Panc1 (cell line): ENCODE measurements at regions not wholly inside any gene's neighbourhood (a gene's known extent, or its start where the extent isn't known, plus 50 kb on each side); places are given as distances from the start of the nearest gene placed in this dataset.

Experiments used
- ATAC-seq: fragments of 200-7000 bp; cut with Tn5 transposase; 2 replicates; pipeline ENCODE4 v1.9.1; 2020; ENCODE audit warnings: mild to moderate bottlenecking, moderate library complexity
- BruUV-seq: library from RNA; stranded (reverse); fragments of 400-500 nt; replicated peaks from 2 replicates; lab custom pipeline; 2021; lab: Mats Ljungman, UMichigan
- CTCF ChIA-PET: fragments of 300-600 bp; sonication (Branson Sonifier 250); formaldehyde crosslinking; loops from one replicate; lab custom pipeline; 2022; ENCODE audit warnings: antibody characterized with exemption; lab: Charles Lee
- POLR2A ChIA-PET: fragments of 300-600 bp; sonication (Branson Sonifier 250); formaldehyde crosslinking; loops from one replicate; lab custom pipeline; 2022; ENCODE audit warnings: antibody characterized with exemption; lab: Charles Lee
- DNase-seq: peaks from one replicate; pipeline ENCODE4 v3.0.0-alpha.2; 2010; ENCODE audit warnings: low read depth, low spot score
- H3K27ac ChIP-seq: 2 replicates; pipeline ENCODE4 v1.5.1; 2011; ENCODE audit warnings: mild to moderate bottlenecking, low read length, inconsistent platforms
- H3K27me3 ChIP-seq: fragments of 200-500 bp; sonication (Bioruptor generic); 2 replicates; pipeline ENCODE4 v1.6.0; 2014; ENCODE audit warnings: low read length, inconsistent platforms; ENCODE audit not compliant: control insufficient read depth, insufficient read depth
- H3K36me3 ChIP-seq: fragments of 200-500 bp; sonication (Bioruptor generic); 2 replicates; pipeline ENCODE4 v1.5.1; 2014; ENCODE audit warnings: inconsistent platforms, mild to moderate bottlenecking, low read length, moderate library complexity; ENCODE audit not compliant: control insufficient read depth, insufficient read depth
- H3K4me1 ChIP-seq: 2 replicates; pipeline ENCODE4 v1.5.1; 2011; ENCODE audit warnings: inconsistent platforms, mild to moderate bottlenecking, low read length, moderate library complexity; ENCODE audit not compliant: control insufficient read depth, insufficient read depth
- H3K4me3 ChIP-seq, 2 experiments: 2 replicates each; pipeline ENCODE4 v1.5.1; 2011 to 2012; ENCODE audit warnings: low read depth in 2 of 2, low read length in 2 of 2, mild to moderate bottlenecking in 2 of 2, inconsistent platforms in 1 of 2, moderate library complexity in 1 of 2
- H3K9me3 ChIP-seq: fragments of 200-500 bp; sonication (Bioruptor generic); 2 replicates; pipeline ENCODE4 v1.5.1; 2014; ENCODE audit warnings: low read depth, mild to moderate bottlenecking, inconsistent platforms, low read length, moderate library complexity; ENCODE audit not compliant: control insufficient read depth, insufficient read depth
- CTCF ChIP-seq: fragments of 450-650 bp; IDR thresholded peaks from 2 replicates; pipeline ENCODE4 v1.5.1; 2017; ENCODE audit warnings: mild to moderate bottlenecking
- POLR2AphosphoS5 ChIP-seq: IDR thresholded peaks from 2 replicates; pipeline ENCODE4 v1.6.1; 2012; ENCODE audit warnings: mild to moderate bottlenecking, low read depth, low read length, moderate library complexity
- REST ChIP-seq, 2 experiments: IDR thresholded peaks; 2 replicates each; pipeline ENCODE4 v1.6.1; 2011 to 2012; ENCODE audit warnings: low read depth in 2 of 2, control low read depth in 1 of 2, low read length in 1 of 2, mild to moderate bottlenecking in 1 of 2, moderate library complexity in 1 of 2; ENCODE audit not compliant: insufficient read depth in 1 of 2
- SIN3A ChIP-seq: IDR thresholded peaks from 2 replicates; pipeline ENCODE4 v1.6.1; 2012; ENCODE audit warnings: low read depth, mild to moderate bottlenecking, low read length, moderate library complexity, borderline replicate concordance; ENCODE audit not compliant: insufficient read depth
- TCF7L2 ChIP-seq: IDR thresholded peaks from 2 replicates; pipeline ENCODE4 v1.6.1; 2011; ENCODE audit warnings: mild to moderate bottlenecking, low read depth, low read length, inconsistent platforms
- in situ Hi-C: cut with HindIII; loops from 2 replicates; pipeline ENCODE4 v1.10.0; 2016; ENCODE audit warnings: low sequenced_read_pairs, low pct_unique_long_range_greater_than_20kb
- intact Hi-C: fragments of 100-400 bp; cut with micrococcal nuclease; formaldehyde crosslinking; loops from one replicate; pipeline ENCODE4 v1.10.0; 2022; ENCODE audit not compliant: unreplicated experiment

GRCh38 chr1:45258059-45258650 is 51.8 kb upstream of the ZSWIM5 start:
- in situ Hi-C loops (no loop called here), intact Hi-C loops (no loop called here)
- ChIA-PET POLR2A (no interaction called here), CTCF (no interaction called here)
- Histone ChIP-seq H3K4me3 (no peak overlapping the region), H3K36me3 (no peaks in the 10 kb centered on the region), H3K4me1 (no peaks in the 10 kb centered on the region), H3K27ac (no peak overlapping the region), H3K9me3 (peaks cover 10% of the 10 kb centered on the region; the same call in 1 of the 2 replicates), H3K27me3 (no peaks in the 10 kb centered on the region; the same call in 1 of the 2 replicates)
- TF ChIP-seq POLR2AphosphoS5, result no peak
- no peak for TF ChIP-seq CTCF
- no peak for TF ChIP-seq SIN3A
- TF ChIP-seq REST (IDR thresholded peaks at IDR 0.05; ENCODE audit: insufficient read depth in 1 of 2, low read depth in 2 of 2, low read length in 1 of 2), result no peak
- TF ChIP-seq TCF7L2, result no peak
- ATAC-seq, result no peak
- no peak for DNase-seq
- BruUV-seq, result no TSS peak

GRCh38 chr1:45259053-45259452 is 52.6 kb upstream of the ZSWIM5 start:
- no peak overlapping the region for H3K27ac ChIP-seq
- in situ Hi-C loops, result no loop called here
- ChIA-PET CTCF (no interaction called here), POLR2A (no interaction called here)
- H3K4me1 ChIP-seq, result no peaks in the 10 kb centered on the region
- intact Hi-C loops, result no loop called here
- no peak for ATAC-seq
- TF ChIP-seq POLR2AphosphoS5, result no peak
- TF ChIP-seq REST (IDR thresholded peaks at IDR 0.05; ENCODE audit: insufficient read depth in 1 of 2, low read depth in 2 of 2, low read length in 1 of 2), result no peak
- peaks cover 10% of the 10 kb centered on the region; the same call in 1 of the 2 replicates for H3K9me3 ChIP-seq
- DNase-seq, result no peak
- no peaks in the 10 kb centered on the region; the same call in 1 of the 2 replicates for H3K27me3 ChIP-seq
- H3K4me3 ChIP-seq, result no peak overlapping the region
- H3K36me3 ChIP-seq, result no peaks in the 10 kb centered on the region
- no TSS peak for BruUV-seq
